Thymus (tissue), 11 donors: ENCODE measurements at regions not wholly inside any gene's neighbourhood (a gene's known extent, or its start where the extent isn't known, plus 50 kb on each side); places are given as distances from the start of the nearest gene placed in this dataset.
"Not testable (repeated sequence)": the region's sequence is repeated elsewhere in the genome, so short reads cannot be mapped to it uniquely, and the experiment has no call there.

Experiments
- DNase-seq, 9 donors: peaks; one replicate each; pipeline ENCODE4 v3.0.0-alpha.2; 2013; ENCODE audit warnings: low spot score in 9 of 9, low read depth in 6 of 9, missing footprints in 1 of 9
- H3K27ac ChIP-seq, 2 donors: one replicate each; pipeline ENCODE4 v1.5.1; 2013; ENCODE audit warnings: control low read depth in 1 of 2, low read depth in 1 of 2, low read length in 1 of 2, mild to moderate bottlenecking in 1 of 2, moderate library complexity in 1 of 2
- H3K27me3 ChIP-seq, 2 donors: one replicate each; pipeline ENCODE4 v1.5.1; 2013; ENCODE audit warnings: low read length in 1 of 2; ENCODE audit not compliant: control insufficient read depth in 2 of 2, insufficient read depth in 1 of 2
- H3K36me3 ChIP-seq, 2 donors: one replicate each; pipeline ENCODE4 v1.5.1; 2013; ENCODE audit warnings: low read length in 1 of 2, mild to moderate bottlenecking in 1 of 2, moderate library complexity in 1 of 2; ENCODE audit not compliant: control insufficient read depth in 2 of 2, insufficient read depth in 2 of 2
- H3K4me1 ChIP-seq, 2 donors: one replicate each; pipeline ENCODE4 v1.5.1; 2013; ENCODE audit warnings: low read length in 2 of 2; ENCODE audit not compliant: control insufficient read depth in 2 of 2, insufficient read depth in 2 of 2
- H3K4me3 ChIP-seq, 2 donors: one replicate each; pipeline ENCODE4 v1.5.1; 2013; ENCODE audit warnings: low read length in 2 of 2, control low read depth in 1 of 2, mild to moderate bottlenecking in 1 of 2
- H3K9me3 ChIP-seq, 2 donors: one replicate each; pipeline ENCODE4 v1.5.1; 2013; ENCODE audit warnings: low read length in 1 of 2, mild to moderate bottlenecking in 1 of 2; ENCODE audit not compliant: control insufficient read depth in 2 of 2, insufficient read depth in 1 of 2
- WGBS: extraction: QIAGEN DNeasy Blood & Tissue Kit; methylation state at CpG from one replicate; pipeline ENCODE4 v1.1.7; 2013; 5-methylcytosine and 5-hydroxymethylcytosine counted together
- donor health status: healthy.

DNA sequence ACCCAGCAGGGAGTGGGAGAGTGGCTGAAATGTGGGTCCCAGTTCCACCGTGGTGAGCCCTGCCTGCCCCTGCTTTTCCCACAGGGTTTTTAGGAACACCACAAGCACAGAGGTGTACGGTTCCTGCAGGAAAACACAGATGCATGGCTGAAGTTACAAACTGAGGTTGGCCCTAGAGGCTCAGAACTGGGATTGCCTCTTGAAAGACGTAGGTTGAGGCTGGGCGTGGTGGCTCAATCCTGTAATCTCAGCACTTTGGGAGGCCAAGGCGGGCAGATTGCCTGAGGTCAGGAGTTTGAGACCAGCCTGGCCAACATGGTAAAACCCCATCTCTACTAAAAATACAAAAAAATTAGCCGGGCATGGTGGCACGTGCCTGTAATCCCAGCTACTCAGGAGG lies 121.4 kb upstream of the KIF5B start:
- H3K27me3 ChIP-seq, H3K36me3 ChIP-seq, H3K27ac ChIP-seq, H3K4me3 ChIP-seq, H3K9me3 ChIP-seq, H3K4me1 ChIP-seq, DNase-seq: not testable (repeated sequence)
- WGBS, result 98% methylated on average over 7 of the region's 7 CpGs

DNA sequence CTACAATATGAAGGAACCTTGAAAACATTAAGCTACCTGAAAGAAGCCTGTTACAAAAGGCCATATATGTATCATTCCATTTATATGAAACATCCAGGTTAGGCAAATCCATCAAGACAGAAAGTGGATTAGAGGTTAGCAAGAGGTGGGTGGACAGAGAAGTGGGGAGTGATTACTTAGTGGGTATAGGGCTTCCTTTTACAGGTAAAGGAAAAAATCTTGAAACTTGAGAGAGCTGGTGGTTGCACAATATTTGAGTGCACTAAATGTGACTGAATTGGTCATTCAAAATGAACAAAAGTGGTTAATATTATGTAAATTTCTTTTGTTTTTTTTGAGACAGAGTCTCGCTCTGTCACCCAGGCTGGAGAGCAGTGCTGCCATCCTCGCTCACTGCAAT lies 119.4 kb upstream of the KIF5B start:
- Histone ChIP-seq H3K4me3 (no peak overlapping the region), H3K27me3 (no peaks in the 10 kb centered on the region), H3K27ac (no peak overlapping the region), H3K4me1 (no peaks in the 10 kb centered on the region), H3K36me3 (no peaks in the 10 kb centered on the region), H3K9me3 (no peaks in the 10 kb centered on the region)
- WGBS, result 96% methylated on average over 2 of the region's 2 CpGs
- no peak for DNase-seq

DNA sequence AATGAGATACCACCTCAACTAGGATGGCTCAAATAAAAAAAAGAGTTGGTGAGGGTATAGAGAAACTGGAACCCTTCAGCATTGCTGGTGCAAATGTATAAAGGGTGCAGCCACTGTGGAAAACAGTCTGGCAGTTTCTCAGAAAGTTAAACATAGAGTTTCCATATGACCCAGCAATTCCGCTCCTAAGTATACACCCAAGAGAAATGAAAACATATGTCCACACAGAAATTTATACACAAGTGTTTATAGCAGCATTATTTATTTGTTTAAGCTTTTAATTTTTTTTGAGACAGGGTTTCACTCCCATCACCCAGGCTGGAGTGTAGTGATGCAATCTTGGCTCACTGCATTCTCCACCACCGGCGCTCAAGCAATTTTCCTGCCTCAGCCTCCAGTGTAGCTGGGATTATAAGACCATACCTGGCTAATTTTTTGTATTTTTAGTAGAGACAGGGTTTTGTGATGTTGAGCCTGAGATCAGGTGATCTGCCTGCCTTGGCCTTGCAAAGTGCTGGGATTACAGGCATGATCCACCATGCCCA lies 118.2 kb upstream of the KIF5B start:
- Histone ChIP-seq H3K27ac (no peak overlapping the region), H3K4me3 (no peak overlapping the region), H3K4me1 (no peaks in the 10 kb centered on the region), H3K36me3 (no peaks in the 10 kb centered on the region), H3K27me3 (no peaks in the 10 kb centered on the region), H3K9me3 (no peaks in the 10 kb centered on the region)
- 98% methylated on average over 3 of the region's 3 CpGs for WGBS
- no peak for DNase-seq

DNA sequence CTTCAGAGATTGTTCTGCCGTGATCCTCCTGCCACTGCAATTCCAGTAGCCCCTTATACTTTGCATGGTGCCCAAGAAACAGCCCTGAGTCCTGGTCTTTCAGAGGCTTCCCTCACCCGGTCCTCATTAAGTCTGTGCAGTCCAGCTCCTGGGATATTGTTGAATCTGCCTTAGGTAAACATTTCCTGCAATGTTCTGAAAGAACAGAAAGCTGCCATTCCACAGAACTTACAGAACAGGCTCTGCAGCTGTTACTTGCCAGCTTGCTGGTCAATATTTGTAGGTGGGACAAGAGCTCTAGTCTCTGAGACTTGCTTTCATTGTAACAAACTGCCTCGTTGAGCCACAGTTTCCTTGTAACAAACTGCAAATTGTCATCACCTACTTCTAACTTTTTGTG lies 115.0 kb upstream of the KIF5B start:
- DNase-seq, result no peak
- Histone ChIP-seq H3K4me1 (no peaks in the 10 kb centered on the region), H3K27ac (no peak overlapping the region), H3K9me3 (no peaks in the 10 kb centered on the region), H3K4me3 (no peak overlapping the region), H3K27me3 (no peaks in the 10 kb centered on the region), H3K36me3 (no peaks in the 10 kb centered on the region)
- 93% methylated on average over 3 of the region's 3 CpGs for WGBS

DNA sequence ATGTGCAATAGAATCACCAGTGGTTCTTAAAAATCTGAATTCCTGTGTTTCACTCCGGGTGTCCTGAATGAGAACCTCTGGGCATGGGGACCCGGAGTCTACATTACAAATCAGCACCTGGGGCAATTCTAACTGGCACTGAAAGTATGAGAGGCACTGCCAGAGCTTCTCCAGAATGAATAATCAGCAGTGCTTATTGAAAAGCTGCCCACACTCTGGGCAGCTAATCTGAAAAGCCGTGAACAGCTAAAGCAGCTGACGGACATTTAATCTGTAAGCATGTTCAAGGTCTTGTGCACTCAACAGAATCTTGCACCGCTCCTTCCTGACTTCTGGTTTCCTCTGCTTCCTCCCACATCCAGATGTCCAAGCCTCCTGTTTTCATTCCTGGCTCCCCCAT lies 113.3 kb upstream of the KIF5B start:
- H3K27me3 ChIP-seq, result no peaks in the 10 kb centered on the region
- H3K4me1 ChIP-seq, result no peaks in the 10 kb centered on the region
- H3K36me3 ChIP-seq, result no peaks in the 10 kb centered on the region
- no peak for DNase-seq
- H3K4me3 ChIP-seq, result no peak overlapping the region
- no peaks in the 10 kb centered on the region for H3K9me3 ChIP-seq
- H3K27ac ChIP-seq, result no peak overlapping the region
- WGBS, result 59% methylated on average over 5 of the region's 5 CpGs

DNA sequence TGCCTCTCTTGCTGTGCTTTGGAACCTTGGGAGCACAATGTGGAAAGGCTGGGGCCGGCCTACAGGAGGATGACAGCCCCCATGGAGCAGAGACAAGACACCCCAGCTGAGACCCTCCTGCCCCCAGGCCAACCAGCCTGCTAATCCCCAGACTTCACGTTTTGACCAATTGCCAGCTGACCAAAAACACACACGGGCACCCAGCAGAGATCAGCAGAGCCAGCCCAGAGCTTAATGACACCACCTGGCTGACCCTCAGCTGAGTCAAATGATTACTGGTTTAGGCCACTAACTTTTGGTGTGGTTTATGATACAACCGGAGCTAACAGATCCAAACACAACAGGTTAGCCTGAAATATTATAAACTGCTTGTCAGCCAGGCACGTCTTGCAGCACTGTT lies 111.2 kb upstream of the KIF5B start:
- WGBS, result 95% methylated on average over 5 of the region's 5 CpGs
- no peak overlapping the region for H3K4me3 ChIP-seq
- no peak for DNase-seq
- H3K9me3 ChIP-seq, result no peaks in the 10 kb centered on the region
- H3K27me3 ChIP-seq, result no peaks in the 10 kb centered on the region
- H3K4me1 ChIP-seq, result no peaks in the 10 kb centered on the region
- H3K36me3 ChIP-seq, result no peaks in the 10 kb centered on the region
- H3K27ac ChIP-seq, result no peak overlapping the region

DNA sequence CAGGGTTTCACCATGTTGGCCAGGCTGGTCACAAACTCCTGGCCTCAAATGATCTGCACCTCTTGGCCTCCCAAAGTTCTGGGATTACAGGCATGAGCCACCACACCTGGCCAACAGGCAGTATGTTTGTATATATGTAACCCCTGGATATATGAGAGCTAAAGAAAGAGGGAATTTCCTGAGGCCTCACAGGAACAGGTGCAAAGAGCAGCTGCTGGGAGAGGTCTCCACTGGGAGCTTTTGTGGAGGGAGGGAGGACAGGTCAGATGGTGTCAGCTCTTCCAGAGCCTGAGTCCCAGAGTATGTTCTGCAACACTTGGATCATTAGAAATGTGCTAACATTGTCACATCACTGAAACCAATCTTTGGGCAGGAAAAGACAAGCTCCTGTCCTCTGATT lies 110.1 kb upstream of the KIF5B start:
- Histone ChIP-seq H3K36me3 (no peaks in the 10 kb centered on the region), H3K4me1 (no peaks in the 10 kb centered on the region), H3K4me3 (no peak overlapping the region), H3K27me3 (no peaks in the 10 kb centered on the region), H3K9me3 (no peaks in the 10 kb centered on the region), H3K27ac (no peak overlapping the region)
- DNase-seq, result no peak

DNA sequence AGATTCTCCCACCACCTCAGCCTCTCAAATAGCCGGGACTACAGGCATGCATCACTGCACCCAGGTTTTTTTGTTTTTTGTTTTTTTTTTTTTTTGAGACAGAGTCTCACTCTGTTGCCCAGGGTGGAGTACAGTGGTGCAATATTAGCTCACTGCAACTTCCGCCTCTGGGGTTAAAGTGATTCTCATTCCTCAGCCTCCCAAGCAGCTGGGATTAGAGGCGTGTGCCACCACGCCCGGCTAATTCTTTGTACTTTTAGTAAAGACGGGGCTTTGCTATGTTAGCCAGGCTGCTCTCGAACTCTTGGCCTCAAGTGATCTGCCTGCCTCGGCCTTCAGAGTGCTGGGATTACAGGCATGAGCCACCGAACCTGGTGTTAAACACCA lies 107.5 kb upstream of the KIF5B start:
- Histone ChIP-seq H3K4me1 (no peaks in the 10 kb centered on the region), H3K27ac (no peak overlapping the region), H3K36me3 (no peaks in the 10 kb centered on the region), H3K27me3 (no peaks in the 10 kb centered on the region), H3K9me3 (no peaks in the 10 kb centered on the region), H3K4me3 (no peak overlapping the region)
- 95% methylated on average over 9 of the region's 9 CpGs for WGBS
- no peak for DNase-seq

DNA sequence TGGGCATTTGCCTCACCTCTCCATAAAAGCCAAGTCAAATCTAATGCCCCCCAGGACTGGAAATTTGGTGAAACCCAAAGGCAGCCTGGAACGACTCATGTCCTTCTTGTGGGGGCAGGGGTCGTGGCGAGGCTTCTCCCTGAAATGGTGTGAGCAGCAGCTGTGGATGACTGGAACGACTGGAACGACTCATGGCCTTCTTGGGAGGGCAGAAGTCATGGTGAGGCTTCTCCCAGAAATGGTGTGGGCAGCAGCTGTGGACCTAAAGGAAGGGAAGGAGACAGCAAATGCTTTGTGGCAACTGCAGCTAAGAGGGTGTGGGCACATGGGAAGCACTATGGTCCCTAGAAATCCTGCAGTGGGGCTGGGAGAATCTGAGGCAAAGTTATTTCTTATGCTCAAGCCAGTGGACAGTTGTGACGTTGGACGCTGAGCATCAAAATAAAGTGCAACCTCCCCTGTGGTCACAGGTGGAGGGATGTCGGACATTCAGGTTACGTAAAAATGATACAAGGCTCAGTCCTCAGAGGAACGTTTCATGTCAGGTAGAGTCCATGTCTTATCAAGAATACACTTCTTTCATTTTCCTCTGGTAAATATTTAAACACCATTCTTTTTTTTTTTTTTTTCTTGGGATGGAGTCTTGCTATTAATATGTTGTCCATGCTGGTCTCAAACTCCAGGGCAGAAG lies 107.0 kb upstream of the KIF5B start:
- Histone ChIP-seq H3K4me3 (no peak overlapping the region), H3K27ac (no peak overlapping the region), H3K27me3 (no peaks in the 10 kb centered on the region), H3K4me1 (no peaks in the 10 kb centered on the region), H3K9me3 (no peaks in the 10 kb centered on the region), H3K36me3 (no peaks in the 10 kb centered on the region)
- no peak for DNase-seq
- WGBS, result 96% methylated on average over 10 of the region's 10 CpGs
